Chondrocyte (in vitro differentiated cells): ENCODE measurements at regions not wholly inside any gene's neighbourhood (a gene's known extent, or its start where the extent isn't known, plus 50 kb on each side); places are given as distances from the start of the nearest gene placed in this dataset.

Source experiments
- DNase-seq: peaks from one replicate; pipeline ENCODE4 v3.0.0; 2021; ENCODE audit warnings: mixed read lengths, low spot score
- H3K27ac Mint-ChIP-seq: one replicate; pipeline ENCODE4 v1.8.0; 2021; ENCODE audit warnings: mild to moderate bottlenecking, moderate library complexity, mixed read lengths; ENCODE audit not compliant: unreplicated experiment
- H3K27me3 Mint-ChIP-seq: 2 replicates; pipeline ENCODE4 v1.8.0; 2021; ENCODE audit warnings: low read depth, mixed read lengths
- H3K36me3 Mint-ChIP-seq: 2 replicates; pipeline ENCODE4 v1.8.0; 2021; ENCODE audit warnings: low read depth, mixed read lengths
- H3K4me1 Mint-ChIP-seq: 2 replicates; pipeline ENCODE4 v1.8.0; 2021; ENCODE audit warnings: low read depth, mild to moderate bottlenecking, mixed read lengths
- H3K4me3 Mint-ChIP-seq: one replicate; pipeline ENCODE4 v1.8.0; 2021; ENCODE audit warnings: mild to moderate bottlenecking, moderate library complexity, mixed read lengths; ENCODE audit not compliant: unreplicated experiment
- H3K9me3 Mint-ChIP-seq: 2 replicates; pipeline ENCODE4 v1.8.0; 2021; ENCODE audit warnings: low read depth, mixed read lengths
- TF ChIP-seq, protein P1 (sequence below): fragments of 200-600 bp; sonication (generic); IDR thresholded peaks from 2 replicates; pipeline ENCODE4 v1.5.0; 2021; ENCODE audit warnings: antibody characterized with exemption, mild to moderate bottlenecking, moderate library complexity

GRCh38 chr6:147642458-147642857 is 134.0 kb downstream of the SAMD5 start:
- Mint-ChIP-seq H3K9me3 (no peaks in the 10 kb centered on the region), H3K4me1 (peaks cover 52% of the 10 kb centered on the region), H3K27me3 (no peaks in the 10 kb centered on the region), H3K36me3 (no peaks in the 10 kb centered on the region), H3K27ac (peak overlapping the region; percentile 70), H3K4me3 (no peak overlapping the region)
- TF ChIP-seq, protein P1, sequence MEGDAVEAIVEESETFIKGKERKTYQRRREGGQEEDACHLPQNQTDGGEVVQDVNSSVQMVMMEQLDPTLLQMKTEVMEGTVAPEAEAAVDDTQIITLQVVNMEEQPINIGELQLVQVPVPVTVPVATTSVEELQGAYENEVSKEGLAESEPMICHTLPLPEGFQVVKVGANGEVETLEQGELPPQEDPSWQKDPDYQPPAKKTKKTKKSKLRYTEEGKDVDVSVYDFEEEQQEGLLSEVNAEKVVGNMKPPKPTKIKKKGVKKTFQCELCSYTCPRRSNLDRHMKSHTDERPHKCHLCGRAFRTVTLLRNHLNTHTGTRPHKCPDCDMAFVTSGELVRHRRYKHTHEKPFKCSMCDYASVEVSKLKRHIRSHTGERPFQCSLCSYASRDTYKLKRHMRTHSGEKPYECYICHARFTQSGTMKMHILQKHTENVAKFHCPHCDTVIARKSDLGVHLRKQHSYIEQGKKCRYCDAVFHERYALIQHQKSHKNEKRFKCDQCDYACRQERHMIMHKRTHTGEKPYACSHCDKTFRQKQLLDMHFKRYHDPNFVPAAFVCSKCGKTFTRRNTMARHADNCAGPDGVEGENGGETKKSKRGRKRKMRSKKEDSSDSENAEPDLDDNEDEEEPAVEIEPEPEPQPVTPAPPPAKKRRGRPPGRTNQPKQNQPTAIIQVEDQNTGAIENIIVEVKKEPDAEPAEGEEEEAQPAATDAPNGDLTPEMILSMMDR: no peak
- DNase-seq: no peak

- Mint-ChIP-seq H3K27me3 (no peaks in the 10 kb centered on the region), H3K36me3 (no peaks in the 10 kb centered on the region), H3K4me1 (peaks cover 48% of the 10 kb centered on the region), H3K4me3 (no peak overlapping the region), H3K9me3 (no peaks in the 10 kb centered on the region), H3K27ac (peak overlapping the region; percentile 3)
- TF ChIP-seq, protein P1: no peak
- no peak for DNase-seq
Measured at GRCh38 chr6:147643341-147644200, 135.1 kb downstream of the SAMD5 start.

DNA sequence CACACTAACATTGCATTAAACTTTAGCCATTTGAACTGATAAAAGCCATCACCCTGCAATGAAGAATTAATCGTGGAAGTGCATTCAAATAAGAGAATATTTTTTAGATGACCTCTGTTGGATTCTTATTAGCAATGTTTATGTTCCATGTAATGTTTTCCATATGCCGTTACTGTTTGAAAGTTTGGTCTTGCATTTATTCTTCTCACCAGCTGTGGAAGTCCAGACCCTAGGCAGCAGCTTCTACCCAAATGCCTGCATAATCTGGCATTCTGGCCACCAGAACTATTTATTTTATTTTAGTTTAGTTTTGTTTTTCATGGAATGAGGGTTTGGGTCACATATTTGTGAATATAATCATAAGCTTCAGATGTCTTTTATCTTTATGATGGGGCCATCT is 140.4 kb downstream of the SAMD5 start:
- Mint-ChIP-seq H3K4me3 (no peak overlapping the region), H3K36me3 (no peaks in the 10 kb centered on the region), H3K4me1 (peaks cover 46% of the 10 kb centered on the region), H3K9me3 (no peaks in the 10 kb centered on the region), H3K27ac (no peak overlapping the region), H3K27me3 (no peaks in the 10 kb centered on the region)
- TF ChIP-seq, protein P1: no peak
- DNase-seq: no peak

GRCh38 chr6:147651249-147652063 is 143.0 kb downstream of the SAMD5 start:
- H3K4me1 Mint-ChIP-seq: peaks cover 57% of the 10 kb centered on the region
- no peak overlapping the region for H3K4me3 Mint-ChIP-seq
- H3K27me3 Mint-ChIP-seq: no peaks in the 10 kb centered on the region
- H3K9me3 Mint-ChIP-seq: no peaks in the 10 kb centered on the region
- DNase-seq: no peak
- H3K36me3 Mint-ChIP-seq: no peaks in the 10 kb centered on the region
- peak overlapping the region; percentile 92 for H3K27ac Mint-ChIP-seq
- TF ChIP-seq, protein P1: peak; percentile 68

GRCh38 chr6:147653631-147654030 is 145.1 kb downstream of the SAMD5 start:
- peaks cover 49% of the 10 kb centered on the region for H3K4me1 Mint-ChIP-seq
- TF ChIP-seq, protein P1: no peak
- H3K36me3 Mint-ChIP-seq: no peaks in the 10 kb centered on the region
- DNase-seq: no peak
- no peaks in the 10 kb centered on the region for H3K27me3 Mint-ChIP-seq
- H3K9me3 Mint-ChIP-seq: no peaks in the 10 kb centered on the region
- peak overlapping the region; percentile 79 for H3K27ac Mint-ChIP-seq
- no peak overlapping the region for H3K4me3 Mint-ChIP-seq
